ENCODE measurements at regions not wholly inside any gene's neighbourhood (a gene's known extent, or its start where the extent isn't known, plus 50 kb on each side); places are given as distances from the start of the nearest gene placed in this dataset.

DNA sequence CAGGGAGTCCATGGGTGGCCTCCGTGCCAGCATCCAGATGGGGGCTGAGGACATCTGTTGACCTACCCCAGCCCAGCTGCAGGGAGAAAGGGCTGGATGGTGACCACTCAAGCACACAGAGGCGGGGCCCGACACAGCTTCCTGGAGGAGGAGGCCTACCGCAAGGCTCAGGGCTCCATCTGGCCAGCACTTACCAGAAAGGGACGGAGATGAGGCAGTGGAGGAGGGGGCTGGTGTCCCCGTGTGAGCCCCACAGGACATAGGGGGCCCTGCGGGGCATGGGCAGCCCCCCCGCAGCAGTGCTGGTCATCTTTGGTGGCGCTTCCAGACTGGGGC, 147.5 kb upstream of the CIBAR2 start:
- Histone ChIP-seq H3K79me2 (ENCODE audit: insufficient read depth, low read length) (peaks cover 5% of the 10 kb centered on the region), H3K36me3 (ENCODE audit: insufficient read depth, low read length) (no peaks in the 10 kb centered on the region), H3K27me3 (ENCODE audit: insufficient read depth, low read length) (peaks cover 2% of the 10 kb centered on the region), H3K27ac (ENCODE audit: low read depth, low read length) (no peak overlapping the region), H3K9ac (ENCODE audit: low read length) (no peak overlapping the region), H3K4me1 (ENCODE audit: insufficient read depth, low read length) (no peaks in the 10 kb centered on the region), H3K4me2 (ENCODE audit: low read length) (no peak overlapping the region), H2AFZ (ENCODE audit: low read depth, low read length) (no peak overlapping the region), H3K9me3 (ENCODE audit: insufficient read depth, low read depth, low read length) (no peaks in the 10 kb centered on the region), H4K20me1 (ENCODE audit: insufficient read depth, low read length) (peaks cover 91% of the 10 kb centered on the region), H3K4me3 (ENCODE audit: insufficient read depth, low read depth, low read length) (no peak overlapping the region)
- Mint-ChIP-seq H3K4me1 (ENCODE audit: low read depth, unreplicated experiment) (no peaks in the 10 kb centered on the region), H3K9me3 (ENCODE audit: unreplicated experiment) (no peaks in the 10 kb centered on the region), H3K4me3 (ENCODE audit: unreplicated experiment) (no peak overlapping the region), H3K27ac (ENCODE audit: unreplicated experiment) (no peak overlapping the region), H3K27me3 (ENCODE audit: low read depth, unreplicated experiment) (peaks cover 15% of the 10 kb centered on the region), H3K36me3 (ENCODE audit: low read depth, unreplicated experiment) (peaks cover 6% of the 10 kb centered on the region)
- no peak for DNase-seq (ENCODE audit: low read depth)
- no peak for FAIRE-seq
- no peak for TF ChIP-seq EZH2 (IDR thresholded peaks at IDR 0.05; ENCODE audit: insufficient read depth, low read length)
- TF ChIP-seq CTCF (IDR thresholded peaks at IDR 0.05; ENCODE audit: insufficient read depth, low read depth, low read length) = no peak

GRCh38 chr16:85261204-85261603, 148.9 kb upstream of the CIBAR2 start:
- H3K4me3 Mint-ChIP-seq (ENCODE audit: unreplicated experiment) = no peak overlapping the region
- no peak for FAIRE-seq
- H3K36me3 Mint-ChIP-seq (ENCODE audit: low read depth, unreplicated experiment) = peaks cover 6% of the 10 kb centered on the region
- no peaks in the 10 kb centered on the region for H3K4me1 Mint-ChIP-seq (ENCODE audit: low read depth, unreplicated experiment)
- H3K4me2 ChIP-seq (ENCODE audit: low read length) = no peak overlapping the region
- H3K36me3 ChIP-seq (ENCODE audit: insufficient read depth, low read length) = no peaks in the 10 kb centered on the region
- TF ChIP-seq CTCF (IDR thresholded peaks at IDR 0.05; ENCODE audit: insufficient read depth, low read depth, low read length) (no peak), EZH2 (IDR thresholded peaks at IDR 0.05; ENCODE audit: insufficient read depth, low read length) (no peak)
- H3K27ac ChIP-seq (ENCODE audit: low read depth, low read length) = no peak overlapping the region
- peaks cover 94% of the 10 kb centered on the region for H4K20me1 ChIP-seq (ENCODE audit: insufficient read depth, low read length)
- H3K4me3 ChIP-seq (ENCODE audit: insufficient read depth, low read depth, low read length) = no peak overlapping the region
- H3K79me2 ChIP-seq (ENCODE audit: insufficient read depth, low read length) = peaks cover 5% of the 10 kb centered on the region
- no peaks in the 10 kb centered on the region for H3K4me1 ChIP-seq (ENCODE audit: insufficient read depth, low read length)
- H2AFZ ChIP-seq (ENCODE audit: low read depth, low read length) = no peak overlapping the region
- peaks cover 23% of the 10 kb centered on the region for H3K27me3 Mint-ChIP-seq (ENCODE audit: low read depth, unreplicated experiment)
- no peak overlapping the region for H3K9ac ChIP-seq (ENCODE audit: low read length)
- H3K9me3 ChIP-seq (ENCODE audit: insufficient read depth, low read depth, low read length) = no peaks in the 10 kb centered on the region
- no peaks in the 10 kb centered on the region for H3K9me3 Mint-ChIP-seq (ENCODE audit: unreplicated experiment)
- DNase-seq (ENCODE audit: low read depth) = no peak
- peaks cover 2% of the 10 kb centered on the region for H3K27me3 ChIP-seq (ENCODE audit: insufficient read depth, low read length)
- no peak overlapping the region for H3K27ac Mint-ChIP-seq (ENCODE audit: unreplicated experiment)

DNA sequence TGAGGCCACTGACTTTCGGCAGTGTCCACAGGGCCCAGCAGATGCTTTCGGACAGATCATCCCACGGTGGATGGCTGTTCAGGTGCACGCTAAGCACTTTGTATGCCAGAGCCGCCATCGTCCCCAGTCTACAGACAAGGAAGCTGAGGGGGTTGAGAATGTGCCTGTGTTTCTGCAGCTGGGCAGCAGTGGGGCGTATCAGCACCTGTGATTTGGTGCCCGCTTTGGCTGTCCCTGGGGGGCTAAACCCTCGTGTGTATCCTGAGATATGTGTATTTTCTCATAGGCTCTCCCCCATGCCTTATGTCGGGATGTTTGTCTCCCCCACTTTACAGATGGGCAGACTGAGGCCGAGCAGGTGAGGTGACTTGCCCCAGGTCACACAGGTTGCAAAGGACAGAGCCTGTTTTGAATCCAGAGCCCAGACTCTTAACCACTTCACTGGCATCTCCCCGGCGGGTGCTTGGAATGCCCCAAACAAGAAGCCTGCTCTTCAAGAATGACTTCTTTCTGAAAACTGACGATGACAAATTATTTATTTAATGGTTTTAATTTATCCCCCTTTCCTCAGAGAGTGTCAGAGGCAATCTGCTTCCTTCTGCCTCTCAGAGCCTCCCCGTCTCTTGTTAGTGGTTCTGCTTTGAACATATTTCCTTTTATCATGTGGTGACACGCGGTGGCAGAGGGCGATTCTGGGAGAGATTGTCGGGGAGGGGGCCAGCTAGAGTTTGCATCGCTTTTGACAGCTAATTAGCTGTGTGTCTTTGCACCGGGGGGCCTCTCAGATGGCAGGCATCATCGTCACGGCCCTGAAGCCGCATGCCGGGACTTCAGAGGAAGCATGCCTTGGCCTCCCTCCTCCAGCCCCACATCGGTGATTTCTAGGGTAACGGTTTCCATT, 149.6 kb upstream of the CIBAR2 start:
- Histone ChIP-seq H3K4me3 (ENCODE audit: insufficient read depth, low read depth, low read length) (no peak overlapping the region), H3K9me3 (ENCODE audit: insufficient read depth, low read depth, low read length) (no peaks in the 10 kb centered on the region), H3K79me2 (ENCODE audit: insufficient read depth, low read length) (no peaks in the 10 kb centered on the region), H3K9ac (ENCODE audit: low read length) (no peak overlapping the region), H3K27ac (ENCODE audit: low read depth, low read length) (no peak overlapping the region), H3K4me1 (ENCODE audit: insufficient read depth, low read length) (no peaks in the 10 kb centered on the region), H2AFZ (ENCODE audit: low read depth, low read length) (no peak overlapping the region), H3K27me3 (ENCODE audit: insufficient read depth, low read length) (peaks cover 2% of the 10 kb centered on the region), H3K36me3 (ENCODE audit: insufficient read depth, low read length) (no peaks in the 10 kb centered on the region), H4K20me1 (ENCODE audit: insufficient read depth, low read length) (peaks cover 94% of the 10 kb centered on the region), H3K4me2 (ENCODE audit: low read length) (no peak overlapping the region)
- DNase-seq (ENCODE audit: low read depth) (no peak), FAIRE-seq (no peak)
- no peaks in the 10 kb centered on the region for H3K9me3 Mint-ChIP-seq (ENCODE audit: unreplicated experiment)
- H3K4me1 Mint-ChIP-seq (ENCODE audit: low read depth, unreplicated experiment) = no peaks in the 10 kb centered on the region
- H3K27ac Mint-ChIP-seq (ENCODE audit: unreplicated experiment) = no peak overlapping the region
- peaks cover 6% of the 10 kb centered on the region for H3K36me3 Mint-ChIP-seq (ENCODE audit: low read depth, unreplicated experiment)
- TF ChIP-seq CTCF (IDR thresholded peaks at IDR 0.05; ENCODE audit: insufficient read depth, low read depth, low read length) = no peak
- TF ChIP-seq EZH2 (IDR thresholded peaks at IDR 0.05; ENCODE audit: insufficient read depth, low read length) = no peak
- H3K4me3 Mint-ChIP-seq (ENCODE audit: unreplicated experiment) = no peak overlapping the region
- H3K27me3 Mint-ChIP-seq (ENCODE audit: low read depth, unreplicated experiment) = peaks cover 19% of the 10 kb centered on the region
